A549 (cell line): ENCODE measurements at regions not wholly inside any gene's neighbourhood (a gene's known extent, or its start where the extent isn't known, plus 50 kb on each side); places are given as distances from the start of the nearest gene placed in this dataset.

ENCODE experiments used
- ATAC-seq, 2 experiments: fragments of 200-7000 bp in 1 of 2; fragments of >200 bp in 1 of 2; cut with Nextera tagmentation in 1 of 2; cut with Tn5 transposase in 1 of 2; 3 replicates each; pipeline versions ENCODE4 v1.8.0 to v1.9.1; 2018 to 2020; ENCODE audit warnings: mild to moderate bottlenecking in 1 of 2, moderate library complexity in 1 of 2
- CTCF ChIA-PET: fragments of 300-600 bp; sonication (Branson Sonifier 250); formaldehyde crosslinking; extraction: SDS; loops from one replicate; lab custom pipeline; 2021; ENCODE audit warnings: antibody characterized with exemption, inconsistent platforms; lab: Yijun Ruan, JAX
- POLR2A ChIA-PET: fragments of 350-600 bp; formaldehyde crosslinking; extraction: SDS; loops from one replicate; lab custom pipeline; 2021; ENCODE audit warnings: antibody characterized with exemption, inconsistent platforms; lab: Yijun Ruan, JAX
- DNase-seq, 2 experiments: peaks; one replicate each; pipeline versions ENCODE4 v3.0.0 to v3.0.0-alpha.2; 2011 to 2016; ENCODE audit warnings: low read depth in 1 of 2, low spot score in 1 of 2
- FAIRE-seq: peaks from 2 replicates; lab custom pipeline; 2011; peaks lifted over from hg19 to GRCh38; lab: Jason Lieb, UNC
- H3K27ac ChIP-seq, 2 experiments: fragments of >200 bp; sonication (Bioruptor Twin); formaldehyde crosslinking; 3 replicates each; pipeline ENCODE4 v1.5.1; 2016 to 2017
- H3K4me1 ChIP-seq: fragments of >200 bp; sonication (Bioruptor Twin); formaldehyde crosslinking; 3 replicates; pipeline ENCODE4 v1.6.1; 2016
- H3K4me2 ChIP-seq: fragments of >200 bp; sonication (Bioruptor Twin); formaldehyde crosslinking; 3 replicates; pipeline ENCODE4 v1.6.1; 2016
- H3K4me3 ChIP-seq: fragments of >200 bp; sonication (Bioruptor Twin); formaldehyde crosslinking; 3 replicates; pipeline ENCODE4 v1.5.1; 2016
- H3K9me3 ChIP-seq: fragments of >200 bp; sonication (Bioruptor Twin); formaldehyde crosslinking; 3 replicates; pipeline ENCODE4 v1.6.1; 2016
- BHLHE40 ChIP-seq: IDR thresholded peaks from 2 replicates; pipeline ENCODE4 v1.6.1; 2012; ENCODE audit warnings: low read depth, low read length, inconsistent platforms
- CBX2 ChIP-seq: fragments of 200-600 bp; sonication (generic); IDR thresholded peaks from 2 replicates; pipeline ENCODE4 v1.6.1; 2016; ENCODE audit warnings: low read depth, mild to moderate bottlenecking, borderline replicate concordance
- CBX8 ChIP-seq: fragments of 200-600 bp; sonication (generic); IDR thresholded peaks from 2 replicates; pipeline ENCODE4 v1.6.1; 2016
- CEBPB ChIP-seq, 2 experiments: fragments of >200 bp in 1 of 2; sonication (Bioruptor Twin) in 1 of 2; formaldehyde crosslinking in 1 of 2; IDR thresholded peaks; 2 replicates each; pipeline ENCODE4 v1.6.1; 2012 to 2016
- EHMT2 ChIP-seq: fragments of 200-600 bp; sonication (generic); IDR thresholded peaks from 2 replicates; pipeline ENCODE4 v1.6.1; 2016; ENCODE audit warnings: antibody characterized with exemption, low read depth, mild to moderate bottlenecking, moderate library complexity
- ELK1 ChIP-seq: fragments of 150-350 bp; IDR thresholded peaks from 2 replicates; pipeline ENCODE4 v1.6.1; 2014; ENCODE audit warnings: low read depth, mild to moderate bottlenecking, low read length
- EP300 ChIP-seq, 2 experiments: fragments of >200 bp; sonication (Bioruptor Twin); formaldehyde crosslinking; IDR thresholded peaks; 2 replicates in 1 of 2; 3 replicates in 1 of 2; pipeline ENCODE4 v1.6.1; 2016 to 2017
- ESRRA ChIP-seq: fragments of 150-350 bp; IDR thresholded peaks from 2 replicates; pipeline ENCODE4 v1.6.1; 2014; ENCODE audit warnings: mild to moderate bottlenecking, low read length, borderline replicate concordance
- FOSB ChIP-seq: fragments of 250-450 bp; sonication (Bioruptor Pico); IDR thresholded peaks from 2 replicates; pipeline ENCODE4 v1.5.0; 2020; ENCODE audit warnings: mild to moderate bottlenecking, moderate library complexity
- GATA3 ChIP-seq: IDR thresholded peaks from 2 replicates; pipeline ENCODE4 v1.6.1; 2012; ENCODE audit warnings: borderline replicate concordance
- HMGXB4 ChIP-seq: fragments of 250-450 bp; sonication (Bioruptor Pico); IDR thresholded peaks from 2 replicates; pipeline ENCODE4 v1.5.0; 2021; ENCODE audit warnings: mild to moderate bottlenecking, moderate library complexity, borderline replicate concordance
- HOXB5 ChIP-seq: fragments of 250-450 bp; sonication (Bioruptor Pico); IDR thresholded peaks from 2 replicates; pipeline ENCODE4 v1.5.0; 2020; ENCODE audit warnings: mild to moderate bottlenecking, moderate library complexity
- JUN ChIP-seq, 2 experiments: fragments of >200 bp; sonication (Bioruptor Twin); formaldehyde crosslinking; IDR thresholded peaks; 2 replicates in 1 of 2; 3 replicates in 1 of 2; pipeline ENCODE4 v1.6.1; 2016 to 2017
- JUNB ChIP-seq: fragments of >200 bp; sonication (Bioruptor Twin); formaldehyde crosslinking; IDR thresholded peaks from 2 replicates; pipeline ENCODE4 v1.6.1; 2016
- MAX ChIP-seq: IDR thresholded peaks from 2 replicates; pipeline ENCODE4 v1.6.1; 2012
- MAZ ChIP-seq: fragments of 150-350 bp; IDR thresholded peaks from 2 replicates; pipeline ENCODE4 v1.6.1; 2014; ENCODE audit warnings: antibody characterized with exemption, low read depth, low read length, borderline replicate concordance
- NPAS2 ChIP-seq: fragments of 250-450 bp; sonication (Bioruptor Pico); IDR thresholded peaks from 2 replicates; pipeline ENCODE4 v1.8.0; 2022; ENCODE audit warnings: mild to moderate bottlenecking, moderate library complexity, borderline replicate concordance
- NR3C1 ChIP-seq: fragments of >200 bp; sonication (Bioruptor Twin); formaldehyde crosslinking; IDR thresholded peaks from 3 replicates; pipeline ENCODE4 v1.6.1; 2017
- POLR2A ChIP-seq: IDR thresholded peaks from 2 replicates; pipeline ENCODE4 v1.6.1; 2012; ENCODE audit warnings: mild to moderate bottlenecking, low read length
- RARB ChIP-seq: fragments of 250-450 bp; sonication (Bioruptor Pico); IDR thresholded peaks from 2 replicates; pipeline ENCODE4 v1.8.0; 2021; ENCODE audit warnings: mild to moderate bottlenecking, moderate library complexity
- RCOR1 ChIP-seq: fragments of 150-350 bp; IDR thresholded peaks from 2 replicates; pipeline ENCODE4 v1.6.1; 2014; ENCODE audit warnings: antibody characterized with exemption, low read length, low read depth
- RFX5 ChIP-seq: fragments of 450-650 bp; IDR thresholded peaks from 2 replicates; pipeline ENCODE4 v1.7.1; 2014; ENCODE audit warnings: antibody characterized with exemption, mild to moderate bottlenecking, moderate library complexity
- RNF2 ChIP-seq: fragments of 200-600 bp; sonication (generic); IDR thresholded peaks from 2 replicates; pipeline ENCODE4 v1.6.1; 2016; ENCODE audit warnings: low read depth, mild to moderate bottlenecking, antibody characterized with exemption, moderate library complexity, borderline replicate concordance
- SREBF2 ChIP-seq: fragments of 450-650 bp; IDR thresholded peaks from 2 replicates; pipeline ENCODE4 v1.6.1; 2014; ENCODE audit warnings: mild to moderate bottlenecking, moderate library complexity
- ZFP36 ChIP-seq: fragments of 450-650 bp; IDR thresholded peaks from 2 replicates; pipeline ENCODE4 v1.6.1; 2014; ENCODE audit warnings: borderline replicate concordance; ENCODE audit not compliant: partially characterized antibody
- ZNF302 ChIP-seq: fragments of 250-450 bp; sonication (Bioruptor Pico); IDR thresholded peaks from 2 replicates; pipeline ENCODE4 v1.9.0; 2021; ENCODE audit warnings: inconsistent platforms, mild to moderate bottlenecking, moderate library complexity
- WGBS: methylation state at CpG from one replicate; pipeline ENCODE4 v1.1.6; 2017; ENCODE audit errors: missing lambda C conversion rate; 5-methylcytosine and 5-hydroxymethylcytosine counted together
- TF ChIP-seq, protein P1 (sequence below): IDR thresholded peaks from 2 replicates; pipeline ENCODE4 v1.6.1; 2012
- TF ChIP-seq, protein P2 (sequence below): fragments of >200 bp; sonication (Bioruptor Twin); formaldehyde crosslinking; IDR thresholded peaks from 2 replicates; pipeline ENCODE4 v1.6.1; 2016
- TF ChIP-seq, protein P3 (sequence below): fragments of 200-600 bp; sonication (generic); IDR thresholded peaks from 2 replicates; pipeline ENCODE4 v1.6.1; 2016; ENCODE audit warnings: antibody characterized with exemption, mild to moderate bottlenecking, moderate library complexity

- no peak for TF ChIP-seq NR3C1
- TF ChIP-seq ZNF302: no peak
- no peak for TF ChIP-seq MAZ
- TF ChIP-seq SREBF2: no peak
- TF ChIP-seq ZFP36: no peak
Observed at GRCh38 chr4:147378780-147379179, 102.1 kb upstream of the EDNRA start (continued).

- Histone ChIP-seq H3K4me3 (no peak overlapping the region), H3K4me2 (no peak overlapping the region), H3K9me3 (no peaks in the 10 kb centered on the region), H3K27ac (no peak overlapping the region), H3K4me1 (no peaks in the 10 kb centered on the region)
- TF ChIP-seq MAZ: no peak
- TF ChIP-seq, protein P1, sequence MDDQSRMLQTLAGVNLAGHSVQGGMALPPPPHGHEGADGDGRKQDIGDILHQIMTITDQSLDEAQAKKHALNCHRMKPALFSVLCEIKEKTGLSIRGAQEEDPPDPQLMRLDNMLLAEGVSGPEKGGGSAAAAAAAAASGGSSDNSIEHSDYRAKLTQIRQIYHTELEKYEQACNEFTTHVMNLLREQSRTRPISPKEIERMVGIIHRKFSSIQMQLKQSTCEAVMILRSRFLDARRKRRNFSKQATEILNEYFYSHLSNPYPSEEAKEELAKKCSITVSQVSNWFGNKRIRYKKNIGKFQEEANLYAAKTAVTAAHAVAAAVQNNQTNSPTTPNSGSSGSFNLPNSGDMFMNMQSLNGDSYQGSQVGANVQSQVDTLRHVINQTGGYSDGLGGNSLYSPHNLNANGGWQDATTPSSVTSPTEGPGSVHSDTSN: no peak
- TF ChIP-seq CEBPB (IDR thresholded peaks at IDR 0.05): no peak
- no peak for TF ChIP-seq JUNB
- TF ChIP-seq EHMT2: no peak
- TF ChIP-seq ELK1: no peak
- TF ChIP-seq EP300 (IDR thresholded peaks at IDR 0.05): no peak
- TF ChIP-seq, protein P2, sequence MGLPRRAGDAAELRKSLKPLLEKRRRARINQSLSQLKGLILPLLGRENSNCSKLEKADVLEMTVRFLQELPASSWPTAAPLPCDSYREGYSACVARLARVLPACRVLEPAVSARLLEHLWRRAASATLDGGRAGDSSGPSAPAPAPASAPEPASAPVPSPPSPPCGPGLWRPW: no peak
- TF ChIP-seq RCOR1: no peak
- no peak for TF ChIP-seq ESRRA
- no peak for TF ChIP-seq HOXB5
- TF ChIP-seq BHLHE40: no peak
- no peak for TF ChIP-seq RFX5
- no peak for FAIRE-seq
- ATAC-seq: no peak
- ChIA-PET POLR2A (no interaction called here), CTCF (interaction anchor here (1.5 kb wide), 1 partner anchor 8 kb away, joined by 3 read pairs; no protein-coding TSS in a partner anchor)
- 83% methylated on average over 1 of the region's 1 CpG for WGBS
- no peak for DNase-seq
Observed at GRCh38 chr4:147381749-147382148, 99.1 kb upstream of the EDNRA start.

DNA sequence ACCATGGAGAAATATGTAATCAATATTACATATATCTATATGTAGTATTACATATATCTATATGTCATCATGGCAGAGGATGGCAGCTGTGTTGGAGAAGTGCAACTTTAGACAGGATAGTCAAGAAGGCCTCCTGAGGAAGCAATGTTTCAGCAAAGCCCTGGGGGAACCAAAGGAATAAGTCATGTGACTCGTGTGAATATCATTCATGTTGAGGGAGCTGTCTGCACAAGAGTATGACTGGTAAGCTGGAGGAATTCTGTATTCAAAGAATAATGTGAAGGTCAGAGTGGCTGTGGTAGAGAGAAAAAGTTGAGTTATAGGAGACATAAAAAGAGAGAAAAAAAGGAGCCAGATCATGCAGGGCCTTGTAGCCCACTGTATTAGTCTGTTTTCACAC lies 92.9 kb upstream of the EDNRA start:
- ATAC-seq (no peak), DNase-seq (no peak), FAIRE-seq (no peak)
- H3K4me2 ChIP-seq: no peak overlapping the region
- H3K27ac ChIP-seq: no peak overlapping the region
- H3K4me1 ChIP-seq: no peaks in the 10 kb centered on the region
- ChIA-PET POLR2A (no interaction called here), CTCF (no interaction called here)
- 0% methylated on average over 1 of the region's 1 CpG for WGBS
- no peaks in the 10 kb centered on the region for H3K9me3 ChIP-seq
- no peak overlapping the region for H3K4me3 ChIP-seq
- no peak for TF ChIP-seq CBX8
- no peak for TF ChIP-seq POLR2A
- TF ChIP-seq HMGXB4 (CRISPR knock-in tag): no peak
- TF ChIP-seq GATA3: no peak
- TF ChIP-seq RCOR1: no peak
- TF ChIP-seq, protein P3, sequence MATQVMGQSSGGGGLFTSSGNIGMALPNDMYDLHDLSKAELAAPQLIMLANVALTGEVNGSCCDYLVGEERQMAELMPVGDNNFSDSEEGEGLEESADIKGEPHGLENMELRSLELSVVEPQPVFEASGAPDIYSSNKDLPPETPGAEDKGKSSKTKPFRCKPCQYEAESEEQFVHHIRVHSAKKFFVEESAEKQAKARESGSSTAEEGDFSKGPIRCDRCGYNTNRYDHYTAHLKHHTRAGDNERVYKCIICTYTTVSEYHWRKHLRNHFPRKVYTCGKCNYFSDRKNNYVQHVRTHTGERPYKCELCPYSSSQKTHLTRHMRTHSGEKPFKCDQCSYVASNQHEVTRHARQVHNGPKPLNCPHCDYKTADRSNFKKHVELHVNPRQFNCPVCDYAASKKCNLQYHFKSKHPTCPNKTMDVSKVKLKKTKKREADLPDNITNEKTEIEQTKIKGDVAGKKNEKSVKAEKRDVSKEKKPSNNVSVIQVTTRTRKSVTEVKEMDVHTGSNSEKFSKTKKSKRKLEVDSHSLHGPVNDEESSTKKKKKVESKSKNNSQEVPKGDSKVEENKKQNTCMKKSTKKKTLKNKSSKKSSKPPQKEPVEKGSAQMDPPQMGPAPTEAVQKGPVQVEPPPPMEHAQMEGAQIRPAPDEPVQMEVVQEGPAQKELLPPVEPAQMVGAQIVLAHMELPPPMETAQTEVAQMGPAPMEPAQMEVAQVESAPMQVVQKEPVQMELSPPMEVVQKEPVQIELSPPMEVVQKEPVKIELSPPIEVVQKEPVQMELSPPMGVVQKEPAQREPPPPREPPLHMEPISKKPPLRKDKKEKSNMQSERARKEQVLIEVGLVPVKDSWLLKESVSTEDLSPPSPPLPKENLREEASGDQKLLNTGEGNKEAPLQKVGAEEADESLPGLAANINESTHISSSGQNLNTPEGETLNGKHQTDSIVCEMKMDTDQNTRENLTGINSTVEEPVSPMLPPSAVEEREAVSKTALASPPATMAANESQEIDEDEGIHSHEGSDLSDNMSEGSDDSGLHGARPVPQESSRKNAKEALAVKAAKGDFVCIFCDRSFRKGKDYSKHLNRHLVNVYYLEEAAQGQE: no peak
- TF ChIP-seq JUNB: no peak
- no peak for TF ChIP-seq ELK1
- TF ChIP-seq FOSB: no peak
- TF ChIP-seq MAX: no peak
- TF ChIP-seq ESRRA: no peak
- no peak for TF ChIP-seq RNF2
- no peak for TF ChIP-seq BHLHE40
- no peak for TF ChIP-seq JUN (IDR thresholded peaks at IDR 0.05)
- TF ChIP-seq NPAS2: no peak
- TF ChIP-seq CBX2: no peak
- no peak for TF ChIP-seq RARB (CRISPR knock-in tag)
- no peak for TF ChIP-seq CEBPB (IDR thresholded peaks at IDR 0.05)
